Endometrial microvascular endothelial cells (primary cell): ENCODE measurements at regions not wholly inside any gene's neighbourhood (a gene's known extent, or its start where the extent isn't known, plus 50 kb on each side); places are given as distances from the start of the nearest gene placed in this dataset.
"Not testable (repeated sequence)": the region's sequence is repeated elsewhere in the genome, so short reads cannot be mapped to it uniquely, and the experiment has no call there.

Source experiments
- in situ Hi-C: cut with HindIII; loops from 2 replicates; pipeline ENCODE4 v1.10.0; 2017; ENCODE audit warnings: low sequenced_read_pairs, low pct_unique_long_range_greater_than_20kb; ENCODE audit errors: inconsistent ontology term

GRCh38 chr12:88867510-88867909 is 287.2 kb upstream of the KITLG start:
- in situ Hi-C loops: no loop called here

GRCh38 chr12:88866881-88867280 is 286.6 kb upstream of the KITLG start:
- in situ Hi-C loops: no loop called here

DNA sequence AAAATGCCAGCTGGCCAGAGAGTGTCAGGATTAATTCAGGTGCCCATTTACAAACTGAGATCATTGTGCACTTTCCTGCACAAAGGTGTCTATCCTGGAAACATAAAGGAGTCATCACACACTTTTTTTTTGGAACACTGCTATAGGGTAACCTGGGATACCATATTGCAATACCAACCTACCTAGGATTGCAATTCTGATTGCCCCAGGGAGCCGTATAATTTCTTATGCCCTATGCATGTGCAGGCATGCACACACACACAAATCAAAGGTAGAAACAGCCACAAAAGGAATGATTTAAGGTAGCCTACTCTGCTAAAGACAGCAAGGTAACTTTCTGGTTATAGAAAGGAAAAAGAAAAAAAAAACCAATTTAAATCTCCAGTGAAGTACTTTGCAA is 285.3 kb upstream of the KITLG start:
- in situ Hi-C loops: no loop called here

GRCh38 chr12:88860851-88861250 is 280.6 kb upstream of the KITLG start:
- in situ Hi-C loops: no loop called here

DNA sequence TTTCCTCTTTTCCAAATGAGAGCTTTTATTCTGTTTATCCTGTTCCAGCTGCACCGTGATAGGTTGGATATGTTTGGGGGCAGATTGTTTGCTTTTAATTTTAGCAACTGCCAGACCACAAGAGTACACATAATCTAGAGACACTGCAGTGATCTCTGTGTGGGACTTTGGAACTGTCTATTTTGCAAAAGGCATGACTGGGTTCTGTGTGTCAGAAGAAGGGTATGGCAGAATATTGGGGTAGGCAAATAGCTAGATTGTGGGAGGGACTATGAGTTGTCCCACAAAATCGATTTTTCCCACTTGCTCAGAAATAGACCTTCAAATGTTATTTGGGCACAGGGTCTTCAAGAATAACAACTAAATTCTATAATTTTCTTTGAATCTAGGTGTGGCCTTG is 275.9 kb upstream of the KITLG start:
- in situ Hi-C loops: no loop called here

GRCh38 chr12:88855301-88855700 is 275.0 kb upstream of the KITLG start:
- in situ Hi-C loops: no loop called here

DNA sequence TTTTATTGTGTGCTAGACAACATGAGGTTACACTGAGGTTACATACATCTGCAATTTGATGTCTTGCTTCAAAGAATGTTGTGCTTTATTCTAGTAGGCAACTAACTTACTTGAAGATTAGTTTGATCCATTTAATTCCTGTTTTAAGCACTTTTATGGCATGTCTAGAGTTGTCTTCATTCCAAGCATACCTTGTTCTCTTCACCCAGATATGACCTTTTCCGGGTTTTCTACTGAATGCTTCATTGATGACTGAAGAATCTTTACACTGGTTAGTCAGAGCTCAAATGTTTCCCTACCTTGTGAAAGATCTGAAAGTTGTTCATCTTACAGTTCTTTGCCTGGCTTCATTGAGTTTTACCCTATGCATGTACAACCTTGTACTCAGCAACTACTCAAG is 274.0 kb upstream of the KITLG start:
- in situ Hi-C loops: no loop called here

DNA sequence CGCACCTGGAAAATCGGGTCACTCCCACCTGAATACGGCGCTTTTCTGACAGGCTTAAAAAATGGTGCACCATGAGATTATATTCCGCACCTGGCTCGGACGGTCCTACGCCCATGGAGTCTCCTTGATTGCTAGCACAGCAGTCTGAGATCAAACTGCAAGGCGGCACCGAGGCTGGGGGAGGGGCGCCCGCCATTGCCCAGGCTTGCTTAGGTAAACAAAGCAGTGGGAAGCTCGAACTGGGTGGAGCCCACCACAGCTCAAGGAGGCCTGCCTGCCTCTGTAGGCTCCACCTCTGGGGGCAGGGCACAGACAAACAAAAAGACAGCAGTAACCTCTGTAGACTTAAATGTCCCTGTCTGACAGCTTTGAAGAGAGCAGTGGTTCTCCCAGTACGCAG is 267.0 kb upstream of the KITLG start:
- in situ Hi-C loops: not testable (repeated sequence)

DNA sequence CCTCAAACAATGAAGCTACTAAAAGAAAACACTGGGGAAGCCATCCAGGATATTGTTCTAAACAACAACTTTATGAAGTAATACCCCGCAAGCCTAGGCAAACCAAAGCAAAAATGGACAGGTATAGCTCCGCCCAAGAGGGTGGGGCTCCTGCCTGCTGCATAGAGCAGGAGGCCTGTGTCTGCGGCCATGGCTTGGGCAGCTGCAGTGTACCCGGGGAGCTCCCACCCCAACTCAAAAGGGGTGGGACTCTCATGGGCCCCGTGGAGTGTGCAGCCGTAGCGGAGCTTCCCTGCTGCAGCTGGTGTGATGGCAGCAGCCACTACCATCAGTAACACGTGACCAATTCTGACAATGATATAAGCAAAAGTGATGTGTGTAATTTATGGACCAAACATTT is 264.2 kb upstream of the KITLG start:
- in situ Hi-C loops: no loop called here

GRCh38 chr12:88842314-88842713 is 262.0 kb upstream of the KITLG start:
- in situ Hi-C loops: no loop called here

- in situ Hi-C loops: no loop called here
Measured at GRCh38 chr12:88839486-88839885, 259.2 kb upstream of the KITLG start.

- in situ Hi-C loops: no loop called here
Measured at GRCh38 chr12:88836156-88836555, 255.9 kb upstream of the KITLG start.

DNA sequence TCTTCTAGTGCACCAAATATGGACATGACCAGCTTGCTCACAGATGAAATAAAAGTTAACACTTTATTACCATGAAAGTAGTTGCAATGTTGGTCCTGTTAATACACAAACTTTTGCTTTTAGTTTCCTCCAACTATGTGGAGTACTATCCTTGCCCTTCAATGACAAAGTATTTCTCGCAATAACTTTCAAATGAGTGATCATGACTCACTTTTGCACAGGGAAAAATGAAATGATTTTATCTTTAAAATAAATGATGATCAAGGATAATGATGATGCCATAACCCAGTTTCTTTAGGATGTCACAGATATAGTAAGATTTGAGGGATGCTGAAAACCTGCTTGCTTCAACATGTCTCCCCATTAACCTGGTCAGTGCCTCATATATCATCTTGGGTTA is 254.0 kb upstream of the KITLG start:
- in situ Hi-C loops: no loop called here

GRCh38 chr12:88833641-88834116 is 253.4 kb upstream of the KITLG start:
- in situ Hi-C loops: no loop called here

DNA sequence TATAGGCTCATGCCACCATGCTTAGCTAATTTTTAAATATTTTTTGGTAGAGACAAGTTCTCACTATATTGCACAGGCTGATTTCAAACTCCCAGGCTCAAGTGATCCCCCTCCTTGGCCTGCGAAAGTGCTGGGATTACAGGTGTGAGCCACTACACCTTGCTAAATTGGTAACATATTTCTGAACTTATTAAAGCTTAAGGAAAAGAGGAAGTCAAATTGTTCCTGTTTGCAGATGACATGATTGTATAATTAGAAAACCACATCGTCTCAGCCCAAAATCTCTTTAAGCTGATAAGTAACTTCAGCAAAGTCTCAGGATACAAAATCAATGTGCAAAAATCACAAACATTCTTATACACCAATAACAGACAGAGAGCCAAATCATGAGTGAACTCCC is 248.3 kb upstream of the KITLG start:
- in situ Hi-C loops: not testable (repeated sequence)

GRCh38 chr12:88820012-88820411 is 239.7 kb upstream of the KITLG start:
- in situ Hi-C loops: no loop called here

GRCh38 chr12:88816201-88816600 is 235.9 kb upstream of the KITLG start:
- in situ Hi-C loops: no loop called here

DNA sequence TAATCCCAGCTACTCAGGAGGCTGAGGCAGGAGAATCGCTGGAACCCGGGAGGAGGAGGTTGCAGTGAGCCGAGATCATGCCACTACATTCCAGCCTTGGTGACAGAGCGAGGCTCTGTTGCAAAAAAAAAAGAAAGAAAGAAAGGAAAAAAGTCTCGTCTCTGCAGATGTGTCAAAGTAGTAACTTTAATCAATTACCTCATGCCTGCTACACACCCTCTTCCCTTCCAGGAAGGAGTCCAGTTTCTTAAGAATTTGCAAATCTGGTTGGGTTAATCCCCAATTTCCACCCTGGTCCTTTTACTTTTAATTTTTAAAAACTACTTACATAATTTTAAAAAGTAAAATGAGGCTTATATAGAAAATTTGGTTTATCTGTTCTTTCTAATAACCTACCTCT is 234.5 kb upstream of the KITLG start:
- in situ Hi-C loops: no loop called here

- in situ Hi-C loops: no loop called here
Measured at GRCh38 chr12:88812610-88813009, 232.3 kb upstream of the KITLG start.

DNA sequence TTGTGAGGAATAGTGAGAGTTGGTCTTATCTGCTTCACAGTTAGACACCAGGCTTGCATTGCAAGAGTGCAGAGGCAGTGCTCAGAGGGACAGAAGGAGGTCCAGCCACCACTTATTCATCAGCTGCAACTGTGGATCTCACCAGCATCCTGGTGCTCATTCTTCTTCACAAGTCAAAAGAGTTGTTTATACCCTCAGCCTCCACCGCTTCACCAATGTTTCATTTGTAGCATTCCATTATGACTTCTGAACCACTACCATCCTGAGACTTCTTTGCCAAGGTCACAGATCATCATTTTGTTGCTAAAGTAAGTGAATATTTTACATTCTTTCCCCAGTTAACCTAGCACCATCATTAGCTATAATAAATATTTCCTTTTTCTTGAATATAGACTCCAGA is 230.5 kb upstream of the KITLG start:
- in situ Hi-C loops: no loop called here

DNA sequence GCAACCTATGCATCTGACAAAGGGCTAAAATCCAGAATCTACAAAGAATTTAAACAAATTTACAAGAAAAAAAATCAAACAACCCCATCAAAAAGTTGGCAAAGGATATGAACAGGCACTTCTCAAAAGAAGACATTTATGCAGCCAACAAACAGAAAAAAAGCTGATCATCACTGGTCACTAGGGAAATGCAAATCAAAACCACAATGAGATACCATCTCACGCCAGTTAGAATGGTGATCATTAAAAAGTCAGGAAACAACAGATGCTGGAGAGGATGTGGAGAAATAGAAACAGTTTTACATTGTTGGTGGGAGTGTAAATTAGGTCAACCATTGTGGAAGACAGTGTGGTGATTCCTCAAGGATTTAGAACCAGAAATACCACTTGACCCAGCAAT is 229.6 kb upstream of the KITLG start:
- in situ Hi-C loops: not testable (repeated sequence)

GRCh38 chr12:88805692-88806091 is 225.4 kb upstream of the KITLG start:
- in situ Hi-C loops: no loop called here
